ENCODE measurements at regions not wholly inside any gene's neighbourhood (a gene's known extent, or its start where the extent isn't known, plus 50 kb on each side); places are given as distances from the start of the nearest gene placed in this dataset.

GRCh38 chr11:134537296-134537695, 125.3 kb upstream of the B3GAT1 start:
- TF ChIP-seq CTCF (IDR thresholded peaks at IDR 0.05) = no peak
- no peak for TF ChIP-seq POLR2A (IDR thresholded peaks at IDR 0.05)

Data from thyroid gland (tissue), 4 donors.